Fibroblast of villous mesenchyme (primary cell): ENCODE measurements at regions not wholly inside any gene's neighbourhood (a gene's known extent, or its start where the extent isn't known, plus 50 kb on each side); places are given as distances from the start of the nearest gene placed in this dataset.
"Not testable (repeated sequence)": the region's sequence is repeated elsewhere in the genome, so short reads cannot be mapped to it uniquely, and the experiment has no call there.

ENCODE experiments used
- DNase-seq: peaks from one replicate; pipeline ENCODE4 v3.0.0-alpha.2; 2010; ENCODE audit warnings: low read depth
- H3K4me3 ChIP-seq: 2 replicates; pipeline ENCODE4 v1.5.1; 2011; ENCODE audit warnings: low read depth, mild to moderate bottlenecking, low read length
- CTCF ChIP-seq: IDR thresholded peaks from 2 replicates; pipeline ENCODE4 v1.5.1; 2012; ENCODE audit warnings: low read depth, mild to moderate bottlenecking, low read length; ENCODE audit not compliant: insufficient read depth

GRCh38 chr13:83125791-83126190 lies 756.5 kb downstream of the SLITRK1 start:
- H3K4me3 ChIP-seq: no peak overlapping the region
- DNase-seq: no peak

GRCh38 chr13:83121896-83122295 lies 760.4 kb downstream of the SLITRK1 start:
- DNase-seq: no peak
- H3K4me3 ChIP-seq: no peak overlapping the region
- TF ChIP-seq CTCF: no peak

More at GRCh38 chr13:83125791-83126190, 756.5 kb downstream of the SLITRK1 start:
- TF ChIP-seq CTCF: no peak

- DNase-seq: no peak
- no peak for TF ChIP-seq CTCF
- H3K4me3 ChIP-seq: no peak overlapping the region
Observed at GRCh38 chr13:83117046-83117445, 765.2 kb downstream of the SLITRK1 start.

GRCh38 chr13:83101574-83102247 lies 780.6 kb downstream of the SLITRK1 start:
- DNase-seq, H3K4me3 ChIP-seq: not testable (repeated sequence)

- no peak overlapping the region for H3K4me3 ChIP-seq
- TF ChIP-seq CTCF: no peak
- no peak for DNase-seq
Observed at GRCh38 chr13:83100237-83100636, 782.0 kb downstream of the SLITRK1 start.

- H3K4me3 ChIP-seq: no peak overlapping the region
- TF ChIP-seq CTCF: no peak
- DNase-seq: no peak
Observed at GRCh38 chr13:83088858-83089257, 793.4 kb downstream of the SLITRK1 start.

- TF ChIP-seq CTCF: no peak
- no peak overlapping the region for H3K4me3 ChIP-seq
- no peak for DNase-seq
Observed at GRCh38 chr13:83086948-83087347, 795.3 kb downstream of the SLITRK1 start.
